AG09309 (cell line): ENCODE measurements at regions not wholly inside any gene's neighbourhood (a gene's known extent, or its start where the extent isn't known, plus 50 kb on each side); places are given as distances from the start of the nearest gene placed in this dataset.
A peak's percentile ranks its signal among the peaks of the same experiment; 100 is the strongest.

Source experiments
- DNase-seq: peaks from one replicate; pipeline ENCODE4 v3.0.0-alpha.2; 2010; ENCODE audit warnings: low read depth
- H3K4me3 ChIP-seq: 2 replicates; pipeline ENCODE4 v1.5.1; 2011; ENCODE audit warnings: mild to moderate bottlenecking, low read depth, low read length, moderate library complexity; ENCODE audit not compliant: control insufficient read depth
- CTCF ChIP-seq: IDR thresholded peaks from 2 replicates; pipeline ENCODE4 v1.5.1; 2011; ENCODE audit warnings: mild to moderate bottlenecking, low read depth, low read length, inconsistent platforms; ENCODE audit not compliant: insufficient read depth, control insufficient read depth; ENCODE audit errors: missing control alignments

GRCh38 chr9:78133751-78134150 lies 102.1 kb upstream of the CEP78 start:
- DNase-seq = no peak
- no peak for TF ChIP-seq CTCF
- no peak overlapping the region for H3K4me3 ChIP-seq

- no peak for TF ChIP-seq CTCF
- H3K4me3 ChIP-seq = no peak overlapping the region
- no peak for DNase-seq
These were observed 101.1 kb upstream of the GNAQ start for GRCh38 chr9:78132701-78133058.

- DNase-seq = no peak
- no peak for TF ChIP-seq CTCF
- no peak overlapping the region for H3K4me3 ChIP-seq
These were observed 100.5 kb upstream of the GNAQ start for GRCh38 chr9:78131969-78132700.

GRCh38 chr9:78130853-78131252 lies 99.2 kb upstream of the GNAQ start:
- no peak for TF ChIP-seq CTCF
- H3K4me3 ChIP-seq = no peak overlapping the region
- no peak for DNase-seq

GRCh38 chr9:78130004-78130403 lies 98.4 kb upstream of the GNAQ start:
- DNase-seq = peak; percentile 17
- peak; percentile 4 for TF ChIP-seq CTCF
- H3K4me3 ChIP-seq = no peak overlapping the region

GRCh38 chr9:78127279-78128225 lies 95.9 kb upstream of the GNAQ start:
- DNase-seq = no peak
- H3K4me3 ChIP-seq = no peak overlapping the region
- no peak for TF ChIP-seq CTCF
